HUES64 (cell line): ENCODE measurements at regions not wholly inside any gene's neighbourhood (a gene's known extent, or its start where the extent isn't known, plus 50 kb on each side); places are given as distances from the start of the nearest gene placed in this dataset.

ENCODE experiments used
- H3K27ac ChIP-seq: 2 replicates; pipeline ENCODE4 v1.7.0; 2013; ENCODE audit warnings: low read depth, low read length, inconsistent platforms
- H3K27me3 ChIP-seq: 2 replicates; pipeline ENCODE4 v1.6.1; 2013; ENCODE audit warnings: mild to moderate bottlenecking, low read length; ENCODE audit not compliant: insufficient read depth
- H3K36me3 ChIP-seq: 2 replicates; pipeline ENCODE4 v1.6.1; 2013; ENCODE audit warnings: mild to moderate bottlenecking, low read length; ENCODE audit not compliant: insufficient read depth
- H3K4me1 ChIP-seq: 2 replicates; pipeline ENCODE4 v1.6.1; 2013; ENCODE audit warnings: mild to moderate bottlenecking, low read length, moderate library complexity; ENCODE audit not compliant: insufficient read depth
- H3K4me3 ChIP-seq: 2 replicates; pipeline ENCODE4 v1.5.1; 2013; ENCODE audit warnings: mild to moderate bottlenecking, low read length, moderate library complexity
- H3K9ac ChIP-seq: 2 replicates; pipeline ENCODE4 v1.6.1; 2013; ENCODE audit warnings: mild to moderate bottlenecking, low read depth, low read length
- H3K9me3 ChIP-seq: 2 replicates; pipeline ENCODE4 v1.6.1; 2013; ENCODE audit warnings: low read depth, low read length; ENCODE audit not compliant: insufficient read depth
- WGBS: fragments of 150-250, 120-280 bp; methylation state at CpG from one replicate; pipeline ENCODE4 v1.1.7; 2013; ENCODE audit warnings: missing lambda C conversion rate; 5-methylcytosine and 5-hydroxymethylcytosine counted together

- Histone ChIP-seq H3K27me3 (no peaks in the 10 kb centered on the region), H3K9ac (no peak overlapping the region), H3K4me3 (no peak overlapping the region), H3K4me1 (no peaks in the 10 kb centered on the region), H3K9me3 (no peaks in the 10 kb centered on the region), H3K27ac (no peak overlapping the region), H3K36me3 (no peaks in the 10 kb centered on the region)
- WGBS: 100% methylated on average over 1 of the region's 1 CpG
These were observed 309.8 kb downstream of the AHR start for GRCh38 chr7:17608114-17608833.

- no peak overlapping the region for H3K4me3 ChIP-seq
- H3K4me1 ChIP-seq: no peaks in the 10 kb centered on the region
- no peak overlapping the region for H3K27ac ChIP-seq
- WGBS: 96% methylated on average over 3 of the region's 4 CpGs
- no peaks in the 10 kb centered on the region for H3K36me3 ChIP-seq
- no peaks in the 10 kb centered on the region for H3K9me3 ChIP-seq
- no peaks in the 10 kb centered on the region for H3K27me3 ChIP-seq
- H3K9ac ChIP-seq: no peak overlapping the region
These were observed 313.2 kb downstream of the AHR start for GRCh38 chr7:17611611-17612010.

GRCh38 chr7:17613338-17614041, 315.0 kb downstream of the AHR start:
- H3K27ac ChIP-seq: no peak overlapping the region
- no peaks in the 10 kb centered on the region for H3K27me3 ChIP-seq
- no peaks in the 10 kb centered on the region for H3K9me3 ChIP-seq
- no peaks in the 10 kb centered on the region for H3K36me3 ChIP-seq
- no peaks in the 10 kb centered on the region; the same call in 1 of the 2 replicates for H3K4me1 ChIP-seq
- H3K9ac ChIP-seq: no peak overlapping the region
- H3K4me3 ChIP-seq: no peak overlapping the region
- 99% methylated on average over 2 of the region's 2 CpGs for WGBS

GRCh38 chr7:17617380-17617779, 318.9 kb downstream of the AHR start:
- no peaks in the 10 kb centered on the region for H3K36me3 ChIP-seq
- no peaks in the 10 kb centered on the region for H3K9me3 ChIP-seq
- no peak overlapping the region for H3K4me3 ChIP-seq
- no peak overlapping the region for H3K27ac ChIP-seq
- 97% methylated on average over 2 of the region's 2 CpGs for WGBS
- H3K27me3 ChIP-seq: no peaks in the 10 kb centered on the region
- no peaks in the 10 kb centered on the region; the same call in 1 of the 2 replicates for H3K4me1 ChIP-seq
- no peak overlapping the region for H3K9ac ChIP-seq

- Histone ChIP-seq H3K4me3 (no peak overlapping the region), H3K9ac (no peak overlapping the region), H3K4me1 (no peaks in the 10 kb centered on the region; the same call in 1 of the 2 replicates), H3K36me3 (no peaks in the 10 kb centered on the region), H3K27me3 (no peaks in the 10 kb centered on the region), H3K9me3 (no peaks in the 10 kb centered on the region), H3K27ac (no peak overlapping the region)
- WGBS: 93% methylated on average over 11 of the region's 11 CpGs
These were observed 319.6 kb downstream of the AHR start for GRCh38 chr7:17617857-17618651.

GRCh38 chr7:17618652-17618974, 320.2 kb downstream of the AHR start:
- H3K4me3 ChIP-seq: no peak overlapping the region

GRCh38 chr7:17619196-17619818, 320.9 kb downstream of the AHR start:
- WGBS: 96% methylated on average over 5 of the region's 5 CpGs
- Histone ChIP-seq H3K36me3 (no peaks in the 10 kb centered on the region), H3K27me3 (no peaks in the 10 kb centered on the region), H3K9ac (no peak overlapping the region), H3K4me3 (no peak overlapping the region), H3K27ac (no peak overlapping the region), H3K9me3 (no peaks in the 10 kb centered on the region), H3K4me1 (peaks cover 6% of the 10 kb centered on the region)

More at GRCh38 chr7:17618652-17618974, 320.2 kb downstream of the AHR start:
- 90% methylated on average over 1 of the region's 1 CpG for WGBS
- Histone ChIP-seq H3K9me3 (no peaks in the 10 kb centered on the region), H3K36me3 (no peaks in the 10 kb centered on the region), H3K4me1 (peaks cover 2% of the 10 kb centered on the region), H3K9ac (no peak overlapping the region), H3K27me3 (no peaks in the 10 kb centered on the region), H3K27ac (no peak overlapping the region)

- 44% methylated on average over 2 of the region's 2 CpGs for WGBS
- H3K27ac ChIP-seq: no peak overlapping the region
- no peaks in the 10 kb centered on the region for H3K9me3 ChIP-seq
- no peaks in the 10 kb centered on the region for H3K27me3 ChIP-seq
- peaks cover 6% of the 10 kb centered on the region for H3K4me1 ChIP-seq
- H3K9ac ChIP-seq: no peak overlapping the region
- H3K36me3 ChIP-seq: no peaks in the 10 kb centered on the region
- H3K4me3 ChIP-seq: no peak overlapping the region
These were observed 319.7 kb downstream of the SNX13 start for GRCh38 chr7:17620566-17620965.

GRCh38 chr7:17622451-17622850, 317.8 kb downstream of the SNX13 start:
- no peak overlapping the region for H3K9ac ChIP-seq
- H3K4me3 ChIP-seq: no peak overlapping the region
- H3K4me1 ChIP-seq: peaks cover 6% of the 10 kb centered on the region
- no peak overlapping the region for H3K27ac ChIP-seq
- WGBS: 89% methylated on average over 2 of the region's 2 CpGs
- H3K9me3 ChIP-seq: no peaks in the 10 kb centered on the region
- H3K36me3 ChIP-seq: no peaks in the 10 kb centered on the region
- H3K27me3 ChIP-seq: no peaks in the 10 kb centered on the region

GRCh38 chr7:17623546-17624185, 316.6 kb downstream of the SNX13 start:
- H3K4me1 ChIP-seq: peaks cover 8% of the 10 kb centered on the region
- no peak overlapping the region for H3K9ac ChIP-seq
- no peaks in the 10 kb centered on the region for H3K9me3 ChIP-seq
- H3K36me3 ChIP-seq: no peaks in the 10 kb centered on the region
- no peak overlapping the region for H3K27ac ChIP-seq
- no peak overlapping the region for H3K4me3 ChIP-seq
- H3K27me3 ChIP-seq: no peaks in the 10 kb centered on the region
